GM23338 (cell line): ENCODE measurements at regions not wholly inside any gene's neighbourhood (a gene's known extent, or its start where the extent isn't known, plus 50 kb on each side); places are given as distances from the start of the nearest gene placed in this dataset.

Experiments
- EZH2phosphoT487 ChIP-seq: fragments of 200-600 bp; sonication (generic); IDR thresholded peaks from one replicate; pipeline ENCODE4 v1.8.1; 2018; ENCODE audit warnings: antibody characterized with exemption; ENCODE audit not compliant: unreplicated experiment
- POLR2AphosphoS5 ChIP-seq: IDR thresholded peaks from 2 replicates; pipeline ENCODE4 v1.6.1; 2016; ENCODE audit warnings: antibody characterized with exemption, low read depth

- no peak for TF ChIP-seq POLR2AphosphoS5
- TF ChIP-seq EZH2phosphoT487, result no peak
These were observed 1090.0 kb upstream of the EYS start for GRCh38 chr6:66796987-66797386.
